Erythroblast (primary cell): ENCODE measurements at regions not wholly inside any gene's neighbourhood (a gene's known extent, or its start where the extent isn't known, plus 50 kb on each side); places are given as distances from the start of the nearest gene placed in this dataset.

ENCODE experiments used
- GATA1 ChIP-seq: IDR thresholded peaks from 2 replicates; pipeline ENCODE4 v1.6.1; 2011; ENCODE audit warnings: low read depth, mild to moderate bottlenecking, control low read depth, low read length, moderate library complexity
- POLR2A ChIP-seq: IDR thresholded peaks from 2 replicates; pipeline ENCODE4 v1.6.1; 2011; ENCODE audit warnings: mild to moderate bottlenecking, low read length

- no peak for TF ChIP-seq POLR2A
- TF ChIP-seq GATA1 = no peak
These were observed 67.1 kb upstream of the PTGFRN start for GRCh38 chr1:116842654-116843053.
